Activated T-cell treated with anti-CD3 and anti-CD28 coated beads, Interleukin-2, amount 50 U/mL, for 72 hours (primary cell): ENCODE measurements at regions not wholly inside any gene's neighbourhood (a gene's known extent, or its start where the extent isn't known, plus 50 kb on each side); places are given as distances from the start of the nearest gene placed in this dataset.
"Not testable (repeated sequence)": the region's sequence is repeated elsewhere in the genome, so short reads cannot be mapped to it uniquely, and the experiment has no call there.

ENCODE experiments used
- ATAC-seq, 2 donors: fragments of 150-1000 bp; cut with Tn5 transposase; replicated peaks in 1 of 2; 2 replicates each; pipeline ENCODE4 v1.10.0; 2021; ENCODE audit warnings: moderate library complexity in 2 of 2, mild to moderate bottlenecking in 1 of 2
- DNase-seq, 2 donors: peaks; one replicate each; pipeline ENCODE4 v3.0.0; 2021 to 2022; ENCODE audit warnings: mixed read lengths in 1 of 2
- H3K27ac Mint-ChIP-seq: one replicate; pipeline ENCODE4 v1.8.0; 2022; ENCODE audit warnings: mild to moderate bottlenecking, moderate library complexity, mixed read lengths
- H3K27me3 Mint-ChIP-seq: one replicate; pipeline ENCODE4 v1.8.0; 2022; ENCODE audit warnings: low read depth, mixed read lengths
- H3K36me3 Mint-ChIP-seq, 2 donors: one replicate each; pipeline ENCODE4 v1.8.0; 2022; ENCODE audit warnings: mixed read lengths in 2 of 2, mild to moderate bottlenecking in 1 of 2; ENCODE audit not compliant: insufficient read depth in 2 of 2
- H3K4me1 Mint-ChIP-seq: one replicate; pipeline ENCODE4 v1.8.0; 2022; ENCODE audit warnings: low read depth, mixed read lengths
- H3K4me3 Mint-ChIP-seq, 2 donors: one replicate each; pipeline ENCODE4 v1.8.0; 2022; ENCODE audit warnings: mild to moderate bottlenecking in 2 of 2, mixed read lengths in 2 of 2, moderate library complexity in 2 of 2
- H3K9me3 Mint-ChIP-seq, 2 donors: one replicate each; pipeline ENCODE4 v1.8.0; 2022; ENCODE audit warnings: mixed read lengths in 2 of 2

DNA sequence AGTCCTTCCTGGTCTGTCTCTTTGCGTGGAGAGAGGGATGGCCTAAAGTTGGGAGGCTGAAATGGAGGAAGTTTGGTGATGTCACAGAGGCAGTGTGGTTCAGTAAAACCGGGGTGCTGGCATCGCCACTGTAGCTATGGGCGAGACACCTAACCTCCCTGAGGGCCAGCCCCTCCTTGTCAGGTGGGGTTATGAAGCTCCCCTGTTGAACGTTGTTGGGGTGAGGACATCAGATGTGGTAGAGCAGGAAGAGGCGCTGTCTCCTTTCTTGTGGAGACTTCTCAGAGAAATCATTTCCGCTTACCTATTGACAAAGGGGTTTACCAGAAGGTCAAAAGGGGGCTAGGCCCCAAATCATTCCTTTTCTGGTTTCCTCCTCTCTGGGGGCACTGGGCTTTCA is 294.7 kb downstream of the SIPA1L2 start:
- H3K36me3 Mint-ChIP-seq = no peaks in the 10 kb centered on the region
- H3K4me1 Mint-ChIP-seq = peaks cover 17% of the 10 kb centered on the region
- H3K27me3 Mint-ChIP-seq = peaks cover 19% of the 10 kb centered on the region
- H3K9me3 Mint-ChIP-seq = peaks cover 0 to 2% of the 10 kb centered on the region in 2 donors
- ATAC-seq (peak; percentile 74 to 77), DNase-seq (peak; percentile 5 to 17)
- peak overlapping the region in 1 of 2 donors; percentile 17 for H3K4me3 Mint-ChIP-seq
- no peak overlapping the region for H3K27ac Mint-ChIP-seq

GRCh38 chr1:232334811-232335210 is 295.1 kb downstream of the SIPA1L2 start:
- Mint-ChIP-seq H3K4me3 (no peak overlapping the region), H3K27me3 (peaks cover 19% of the 10 kb centered on the region), H3K36me3 (no peaks in the 10 kb centered on the region), H3K4me1 (peaks cover 17% of the 10 kb centered on the region), H3K27ac (no peak overlapping the region), H3K9me3 (peaks cover 0 to 2% of the 10 kb centered on the region in 2 donors)
- ATAC-seq (peak in 1 of 2 donors; percentile 20), DNase-seq (no peak)

GRCh38 chr1:232334246-232334645 is 295.7 kb downstream of the SIPA1L2 start:
- ATAC-seq (no peak), DNase-seq (no peak)
- peaks cover 19% of the 10 kb centered on the region for H3K27me3 Mint-ChIP-seq
- H3K4me1 Mint-ChIP-seq = peaks cover 17% of the 10 kb centered on the region
- no peak overlapping the region for H3K4me3 Mint-ChIP-seq
- peak overlapping the region; percentile 27 for H3K27ac Mint-ChIP-seq
- H3K36me3 Mint-ChIP-seq = no peaks in the 10 kb centered on the region
- peaks cover 0 to 2% of the 10 kb centered on the region in 2 donors for H3K9me3 Mint-ChIP-seq

- peaks cover 19% of the 10 kb centered on the region for H3K27me3 Mint-ChIP-seq
- no peak for DNase-seq
- no peak for ATAC-seq
- no peak overlapping the region for H3K4me3 Mint-ChIP-seq
- peaks cover 0 to 2% of the 10 kb centered on the region in 2 donors for H3K9me3 Mint-ChIP-seq
- no peak overlapping the region for H3K27ac Mint-ChIP-seq
- peaks cover 17% of the 10 kb centered on the region for H3K4me1 Mint-ChIP-seq
- H3K36me3 Mint-ChIP-seq = no peaks in the 10 kb centered on the region
Observed at GRCh38 chr1:232333419-232333767, 296.5 kb downstream of the SIPA1L2 start.

DNA sequence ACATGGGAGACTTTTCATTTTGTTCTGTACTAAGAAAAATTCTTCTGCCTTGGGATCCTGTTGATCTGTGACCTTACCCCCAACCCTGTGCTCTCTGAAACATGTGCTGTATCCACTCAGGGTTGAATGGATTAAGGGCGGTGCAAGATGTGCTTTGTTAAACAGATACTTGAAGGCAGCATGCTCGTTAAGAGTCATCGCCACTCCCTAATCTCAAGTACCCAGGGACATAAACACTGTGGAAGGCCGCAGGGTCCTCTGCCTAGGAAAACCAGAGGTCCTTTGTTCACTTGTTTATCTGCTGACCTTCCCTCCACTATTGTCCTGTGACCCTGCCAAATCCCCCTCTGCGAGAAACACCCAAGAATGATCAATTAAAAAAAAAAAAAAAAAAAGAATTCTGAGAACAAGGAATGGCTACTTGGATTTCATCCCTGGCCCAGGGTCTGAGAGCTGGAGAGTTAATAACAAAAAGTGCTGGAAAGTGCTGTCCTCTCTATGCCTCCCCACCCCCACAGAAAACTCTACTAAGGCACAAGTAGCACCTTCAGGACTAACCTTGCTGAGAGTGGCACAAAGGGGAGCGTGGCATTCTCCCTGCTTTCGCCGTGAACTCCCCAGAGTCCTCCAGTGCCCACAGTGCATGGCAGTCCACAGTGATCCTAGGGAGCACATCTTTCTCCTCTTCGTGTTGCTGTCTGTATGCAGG is 297.1 kb downstream of the SIPA1L2 start:
- not testable (repeated sequence) for H3K36me3 Mint-ChIP-seq, DNase-seq, H3K9me3 Mint-ChIP-seq, H3K27ac Mint-ChIP-seq, ATAC-seq, H3K4me3 Mint-ChIP-seq
- Mint-ChIP-seq H3K27me3 (peaks cover 14% of the 10 kb centered on the region), H3K4me1 (peaks cover 17% of the 10 kb centered on the region)

GRCh38 chr1:232329103-232329813 is 300.7 kb downstream of the SIPA1L2 start:
- no peak for DNase-seq
- Mint-ChIP-seq H3K4me1 (peaks cover 1% of the 10 kb centered on the region), H3K27ac (no peak overlapping the region), H3K4me3 (no peak overlapping the region), H3K9me3 (peaks cover 0 to 2% of the 10 kb centered on the region in 2 donors), H3K36me3 (no peaks in the 10 kb centered on the region), H3K27me3 (no peaks in the 10 kb centered on the region)
- ATAC-seq = no peak

GRCh38 chr1:232328486-232329102 is 301.3 kb downstream of the SIPA1L2 start:
- H3K27me3 Mint-ChIP-seq = no peaks in the 10 kb centered on the region
- ATAC-seq = no peak
- H3K9me3 Mint-ChIP-seq = no peaks in the 10 kb centered on the region
- no peak overlapping the region for H3K27ac Mint-ChIP-seq
- no peaks in the 10 kb centered on the region for H3K4me1 Mint-ChIP-seq
- no peak for DNase-seq
- H3K36me3 Mint-ChIP-seq = no peaks in the 10 kb centered on the region
- no peak overlapping the region for H3K4me3 Mint-ChIP-seq

- Mint-ChIP-seq H3K9me3 (no peaks in the 10 kb centered on the region), H3K36me3 (no peaks in the 10 kb centered on the region), H3K4me1 (no peaks in the 10 kb centered on the region), H3K4me3 (no peak overlapping the region), H3K27me3 (no peaks in the 10 kb centered on the region), H3K27ac (no peak overlapping the region)
- ATAC-seq (no peak), DNase-seq (no peak)
Observed at GRCh38 chr1:232327899-232328298, 302.0 kb downstream of the SIPA1L2 start.

GRCh38 chr1:232327269-232327668 is 302.7 kb downstream of the SIPA1L2 start:
- no peaks in the 10 kb centered on the region for H3K4me1 Mint-ChIP-seq

DNA sequence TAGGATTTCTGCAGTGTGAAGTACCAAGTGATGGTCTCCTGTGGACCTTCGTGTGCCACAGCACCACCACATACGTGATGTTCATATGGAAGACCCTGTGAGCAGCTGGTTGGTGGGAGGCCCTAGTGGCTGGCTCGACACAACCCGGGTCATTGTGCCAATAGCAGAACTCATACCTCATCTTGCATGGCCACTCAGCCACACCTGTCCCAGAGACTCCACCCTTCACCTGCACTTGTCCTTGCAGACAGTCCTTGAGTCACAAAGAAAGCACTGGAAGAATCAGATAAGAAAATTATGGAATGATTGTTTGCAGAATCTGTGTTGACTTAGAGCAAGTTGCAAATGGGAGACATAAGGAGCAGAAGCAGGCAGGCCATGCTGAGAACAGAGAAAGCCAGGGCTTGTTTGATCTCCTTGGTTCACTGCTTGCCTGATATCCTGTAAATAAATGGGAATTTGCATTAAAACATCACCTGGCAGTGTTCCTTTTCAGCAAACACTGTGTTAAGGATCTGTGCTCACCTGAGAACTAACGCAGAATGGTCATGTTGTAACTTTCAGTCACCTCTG is 307.7 kb downstream of the SIPA1L2 start:
- no peak overlapping the region for H3K4me3 Mint-ChIP-seq
- no peaks in the 10 kb centered on the region for H3K4me1 Mint-ChIP-seq
- no peak overlapping the region for H3K27ac Mint-ChIP-seq
- H3K36me3 Mint-ChIP-seq = no peaks in the 10 kb centered on the region
- DNase-seq (no peak), ATAC-seq (no peak)
- no peaks in the 10 kb centered on the region for H3K27me3 Mint-ChIP-seq
- H3K9me3 Mint-ChIP-seq = no peaks in the 10 kb centered on the region

More at GRCh38 chr1:232327269-232327668, 302.7 kb downstream of the SIPA1L2 start:
- no peaks in the 10 kb centered on the region for H3K27me3 Mint-ChIP-seq
- no peak overlapping the region for H3K27ac Mint-ChIP-seq
- no peak for DNase-seq
- no peaks in the 10 kb centered on the region for H3K9me3 Mint-ChIP-seq
- no peak for ATAC-seq
- H3K36me3 Mint-ChIP-seq = no peaks in the 10 kb centered on the region
- H3K4me3 Mint-ChIP-seq = no peak overlapping the region

- Mint-ChIP-seq H3K36me3 (no peaks in the 10 kb centered on the region), H3K27ac (no peak overlapping the region), H3K4me1 (no peaks in the 10 kb centered on the region), H3K27me3 (no peaks in the 10 kb centered on the region), H3K4me3 (no peak overlapping the region), H3K9me3 (no peaks in the 10 kb centered on the region)
- no peak for DNase-seq
- ATAC-seq = no peak
Observed at GRCh38 chr1:232319518-232320210, 310.3 kb downstream of the SIPA1L2 start.

DNA sequence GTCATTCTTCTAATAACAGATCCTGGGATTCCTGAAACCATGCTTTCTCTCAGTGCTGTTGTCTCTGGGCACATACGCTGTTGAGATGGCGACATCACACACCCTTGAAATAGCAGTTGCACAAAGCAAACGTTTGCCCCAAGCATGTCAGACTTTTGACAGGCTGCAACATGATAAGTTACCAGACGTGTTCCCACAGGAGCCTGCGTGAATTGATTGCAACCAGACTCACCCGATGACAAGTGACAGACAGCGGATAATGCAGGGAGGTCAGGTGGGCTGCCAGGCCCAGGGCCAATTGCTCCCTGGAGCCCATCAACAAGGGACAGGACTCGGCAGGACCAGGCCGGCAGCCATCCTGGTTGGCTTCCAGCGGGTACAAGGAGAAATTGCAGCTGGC is 310.9 kb downstream of the SIPA1L2 start:
- no peak overlapping the region for H3K27ac Mint-ChIP-seq
- no peaks in the 10 kb centered on the region for H3K9me3 Mint-ChIP-seq
- ATAC-seq = no peak
- H3K4me3 Mint-ChIP-seq = no peak overlapping the region
- H3K27me3 Mint-ChIP-seq = no peaks in the 10 kb centered on the region
- H3K4me1 Mint-ChIP-seq = no peaks in the 10 kb centered on the region
- DNase-seq = no peak
- no peaks in the 10 kb centered on the region for H3K36me3 Mint-ChIP-seq

DNA sequence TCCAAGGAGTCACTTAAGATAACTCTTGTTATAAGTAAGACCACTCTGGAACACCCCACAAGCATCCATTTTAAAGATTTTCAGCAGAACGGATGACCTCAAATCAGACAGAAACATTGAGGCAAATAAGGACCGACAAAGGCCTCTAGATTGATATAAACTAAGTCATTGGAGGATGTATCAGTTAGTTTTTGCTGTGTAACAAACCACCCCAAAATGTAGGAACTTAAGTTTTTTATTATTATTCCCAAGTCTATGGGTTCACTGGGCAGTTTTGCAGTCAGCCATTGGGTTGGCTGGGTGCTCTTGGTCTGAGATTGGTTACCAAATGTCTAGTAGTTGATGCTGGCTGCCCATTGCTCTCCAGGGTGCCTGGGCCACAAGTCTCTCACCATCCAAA is 311.8 kb downstream of the SIPA1L2 start:
- Mint-ChIP-seq H3K27me3 (no peaks in the 10 kb centered on the region), H3K9me3 (no peaks in the 10 kb centered on the region), H3K36me3 (peaks cover 0 to 2% of the 10 kb centered on the region in 2 donors), H3K4me1 (no peaks in the 10 kb centered on the region), H3K27ac (no peak overlapping the region), H3K4me3 (no peak overlapping the region)
- DNase-seq (no peak), ATAC-seq (no peak)
